NCI-H446 (cell line): ENCODE measurements at regions not wholly inside any gene's neighbourhood (a gene's known extent, or its start where the extent isn't known, plus 50 kb on each side); places are given as distances from the start of the nearest gene placed in this dataset.
"Not testable (repeated sequence)": the region's sequence is repeated elsewhere in the genome, so short reads cannot be mapped to it uniquely, and the experiment has no call there.

Source experiments
- DNase-seq, 2 experiments: peaks; one replicate each; lab custom pipeline; 2025; lab: John Stamatoyannopoulos, UW

DNA sequence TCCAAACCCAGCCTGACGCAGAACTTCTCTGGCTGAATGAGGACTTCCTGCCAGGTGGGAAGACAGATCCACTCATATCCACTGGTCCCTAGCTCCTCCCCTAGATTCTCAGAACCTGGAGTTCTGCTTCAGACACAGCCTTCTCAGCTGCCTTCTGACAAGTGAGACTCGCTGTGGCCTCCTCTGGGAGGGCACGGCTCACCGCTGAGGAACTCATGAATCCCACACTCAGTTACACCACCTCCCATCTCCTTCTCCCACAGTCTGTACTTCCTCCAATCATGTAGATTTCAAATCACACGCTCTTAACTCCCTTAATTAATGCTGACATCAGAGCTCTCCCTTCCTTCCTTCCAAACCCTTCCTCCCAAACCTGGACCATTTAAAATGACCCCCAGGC, 86.4 kb upstream of the TMEM45B start:
- DNase-seq, result no peak

DNA sequence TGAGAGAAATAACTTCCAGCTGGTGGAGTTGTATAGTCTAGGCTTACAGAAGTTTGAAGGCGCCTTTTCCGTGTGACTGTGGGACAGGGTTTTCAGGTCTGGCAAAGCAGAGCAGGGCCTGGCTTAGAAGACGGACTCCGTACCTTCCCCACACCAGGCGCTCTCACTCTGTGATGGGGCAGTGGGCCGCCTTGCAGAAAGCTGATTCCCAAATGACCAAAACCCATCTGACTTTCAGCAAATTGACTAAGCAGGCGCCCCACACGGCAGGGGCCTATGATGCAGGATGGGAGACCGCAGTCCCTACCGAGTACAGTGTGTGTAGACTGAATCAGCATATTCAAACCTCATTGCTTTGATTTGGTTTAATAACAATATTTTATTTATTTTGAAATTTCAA, 85.8 kb upstream of the TMEM45B start:
- DNase-seq, result no peak

DNA sequence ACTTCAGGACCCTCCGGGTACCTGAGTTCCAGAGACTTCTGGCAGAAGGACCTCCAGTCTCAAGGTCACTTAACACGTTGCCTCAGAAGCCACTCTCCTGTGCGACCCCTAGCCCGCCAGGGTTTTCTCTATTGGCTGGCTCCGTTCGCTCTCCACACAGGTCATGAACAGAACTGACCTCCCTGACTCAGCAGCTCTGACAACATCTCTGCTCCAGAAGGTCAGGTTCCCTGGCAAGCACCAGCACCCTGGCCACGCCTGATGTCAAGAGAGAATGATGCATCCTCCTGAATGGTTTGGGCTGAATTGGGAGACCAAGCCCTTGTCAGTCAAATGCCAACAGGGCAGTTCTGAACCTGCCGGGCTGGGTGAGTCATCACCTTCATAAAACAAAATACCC, 84.3 kb upstream of the TMEM45B start:
- no peak for DNase-seq

DNA sequence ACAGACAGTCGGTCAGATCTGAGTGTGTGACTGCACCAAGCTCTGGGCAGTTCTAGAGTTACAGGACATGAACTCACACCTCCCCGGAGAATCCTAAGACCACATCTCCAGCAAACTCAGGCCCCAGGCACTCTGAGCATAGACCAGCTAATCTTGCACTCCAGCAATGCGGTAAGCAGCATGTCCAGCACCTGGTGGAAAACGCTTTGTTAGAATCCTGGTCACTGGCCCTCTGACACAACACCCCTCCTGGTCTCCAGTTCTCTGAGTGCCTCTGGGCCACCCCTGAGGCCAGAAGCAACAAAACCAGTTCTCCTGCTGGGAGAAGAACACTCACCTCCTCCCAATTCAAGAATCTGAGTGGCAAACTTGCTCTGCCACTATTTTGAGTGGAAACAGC, 82.7 kb upstream of the TMEM45B start:
- no peak for DNase-seq

DNA sequence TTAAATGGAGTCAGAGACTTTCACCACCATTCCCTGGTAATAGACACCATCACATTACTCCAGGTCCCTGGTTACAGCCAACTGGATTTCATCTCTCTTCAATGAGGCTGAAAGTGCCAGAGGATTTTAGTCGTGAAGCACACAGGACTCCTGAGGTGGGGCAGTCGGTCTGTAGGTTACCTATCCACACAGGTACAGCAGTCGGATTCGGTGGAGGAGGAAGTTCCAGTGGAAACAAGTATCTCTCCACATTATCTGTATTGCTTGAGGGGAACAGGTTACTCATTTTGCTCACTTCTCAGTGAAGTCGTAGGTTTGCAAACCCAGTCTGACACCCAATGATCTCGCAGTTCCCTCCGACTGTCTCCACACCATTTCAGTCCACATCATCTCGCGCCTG, 82.3 kb upstream of the TMEM45B start:
- no peak for DNase-seq

DNA sequence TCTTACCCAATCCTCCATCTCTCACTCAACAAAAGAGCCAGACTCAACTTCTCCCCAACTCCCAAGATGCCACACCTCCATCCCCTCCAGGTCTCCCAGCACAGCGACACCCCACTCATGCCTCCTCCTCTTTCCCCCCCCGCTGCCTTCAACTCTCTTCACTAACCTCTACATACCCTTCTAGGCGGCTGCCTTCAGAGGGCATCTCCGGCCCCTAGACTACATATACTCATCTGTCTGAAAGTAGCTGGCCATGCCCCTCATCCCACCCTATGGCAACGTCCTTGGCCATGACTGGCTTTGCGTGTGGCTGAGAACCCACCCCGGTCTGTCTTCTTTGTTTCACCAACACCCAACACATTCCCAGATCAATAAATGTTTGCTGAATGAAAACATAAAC, 81.7 kb upstream of the TMEM45B start:
- no peak for DNase-seq

DNA sequence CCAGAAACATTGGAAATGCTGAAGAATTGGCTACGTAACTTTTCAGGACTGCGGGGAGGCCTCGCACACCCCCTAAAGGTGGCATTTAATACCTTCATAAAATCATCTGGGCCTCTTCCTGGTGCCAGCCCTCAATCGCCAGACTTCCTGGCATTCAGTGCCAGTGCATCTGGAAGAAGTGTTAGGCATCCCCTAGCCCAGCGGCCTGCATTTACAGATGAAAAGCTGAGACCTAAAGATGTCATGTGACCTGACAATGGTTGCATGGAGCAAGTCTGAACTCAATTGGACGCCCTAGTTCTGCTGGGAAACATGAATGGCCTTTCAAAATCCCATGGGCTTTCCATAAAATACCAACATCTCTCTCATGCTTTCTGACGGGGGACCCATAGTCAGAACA, 81.0 kb upstream of the TMEM45B start:
- no peak for DNase-seq

DNA sequence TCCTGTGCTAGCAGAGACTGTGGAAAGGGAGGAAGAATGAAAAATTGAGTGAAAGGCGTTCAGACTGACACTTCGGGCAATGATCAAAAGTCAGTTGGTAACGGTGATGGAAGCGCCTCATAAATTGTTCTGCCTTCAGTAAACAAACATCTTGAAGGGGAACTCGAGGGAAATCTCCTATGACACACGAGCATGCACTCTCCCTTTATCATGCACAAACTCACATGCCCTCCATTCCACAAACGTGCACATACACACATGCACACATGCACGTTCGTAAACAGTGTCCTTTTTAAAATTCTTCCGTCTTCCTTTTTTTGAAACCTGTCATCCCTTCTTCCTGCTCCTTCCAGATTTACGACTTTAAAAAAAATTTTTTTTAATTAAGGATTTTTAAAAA, 77.8 kb upstream of the TMEM45B start:
- DNase-seq, result no peak

DNA sequence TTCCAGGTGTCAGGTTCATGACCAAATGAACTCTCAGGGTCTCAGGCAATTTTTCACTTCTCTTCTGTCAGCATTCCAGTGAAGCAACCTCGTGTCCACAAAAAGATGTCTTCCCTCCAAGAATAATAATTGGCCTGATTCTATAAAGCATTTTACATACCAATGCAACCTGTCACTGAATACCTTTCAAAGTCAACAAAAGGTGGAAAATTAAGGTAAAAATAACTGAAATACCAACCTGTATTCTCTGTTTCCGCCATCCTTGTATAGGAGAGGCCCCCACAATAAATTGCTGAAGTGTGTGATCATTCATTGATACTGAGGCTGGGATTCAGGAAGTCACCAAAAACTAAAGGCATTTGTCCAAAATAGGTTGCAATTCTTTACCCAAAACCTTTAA, 77.4 kb upstream of the TMEM45B start:
- DNase-seq, result no peak

DNA sequence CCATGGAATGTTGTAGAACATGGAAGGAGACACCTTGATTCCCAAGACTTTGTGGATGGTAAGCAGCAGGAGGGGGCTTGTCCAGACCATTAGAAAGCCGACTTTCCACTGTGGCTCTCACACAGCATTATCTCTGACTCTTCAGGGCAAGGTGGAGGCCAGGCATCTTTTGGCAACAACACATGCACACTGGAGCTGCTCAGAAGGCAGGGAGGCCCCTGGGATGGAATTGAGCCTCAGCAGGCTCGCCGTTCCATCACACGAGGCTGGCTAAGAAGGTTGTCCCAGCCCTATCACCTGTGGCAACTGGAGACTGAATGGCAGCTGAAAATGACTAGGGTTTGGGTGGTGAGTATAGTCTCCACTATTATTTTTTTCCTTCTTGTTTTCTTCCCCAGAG, 76.3 kb upstream of the TMEM45B start:
- DNase-seq, result no peak

DNA sequence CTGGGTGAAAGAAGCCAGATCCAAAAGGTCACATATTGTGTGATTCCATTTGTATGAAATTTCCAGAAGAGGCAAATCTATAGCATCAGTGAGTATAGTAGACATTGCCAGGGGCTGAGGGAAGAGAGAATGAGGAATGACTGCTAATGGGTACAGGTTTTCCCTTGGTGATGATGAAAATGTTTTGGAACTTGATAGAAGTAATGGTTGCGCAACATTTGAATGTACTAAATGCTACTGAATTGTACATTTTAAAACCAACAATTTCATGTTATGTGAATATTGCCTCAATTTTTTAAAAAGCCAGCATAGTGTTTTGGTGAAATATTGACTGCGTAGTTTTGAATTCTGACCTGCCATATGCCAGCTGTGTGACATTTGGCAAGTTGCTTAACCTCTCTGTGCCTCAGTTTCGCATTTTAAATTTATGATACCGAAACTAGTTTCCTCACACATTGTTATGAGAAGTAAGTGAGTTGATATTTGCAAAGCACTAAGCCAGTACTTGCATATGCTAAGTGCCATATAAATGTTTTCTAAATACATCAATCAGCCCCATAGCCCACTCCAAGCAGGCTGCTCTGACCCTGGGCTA, 75.4 kb upstream of the TMEM45B start:
- DNase-seq, result no peak

DNA sequence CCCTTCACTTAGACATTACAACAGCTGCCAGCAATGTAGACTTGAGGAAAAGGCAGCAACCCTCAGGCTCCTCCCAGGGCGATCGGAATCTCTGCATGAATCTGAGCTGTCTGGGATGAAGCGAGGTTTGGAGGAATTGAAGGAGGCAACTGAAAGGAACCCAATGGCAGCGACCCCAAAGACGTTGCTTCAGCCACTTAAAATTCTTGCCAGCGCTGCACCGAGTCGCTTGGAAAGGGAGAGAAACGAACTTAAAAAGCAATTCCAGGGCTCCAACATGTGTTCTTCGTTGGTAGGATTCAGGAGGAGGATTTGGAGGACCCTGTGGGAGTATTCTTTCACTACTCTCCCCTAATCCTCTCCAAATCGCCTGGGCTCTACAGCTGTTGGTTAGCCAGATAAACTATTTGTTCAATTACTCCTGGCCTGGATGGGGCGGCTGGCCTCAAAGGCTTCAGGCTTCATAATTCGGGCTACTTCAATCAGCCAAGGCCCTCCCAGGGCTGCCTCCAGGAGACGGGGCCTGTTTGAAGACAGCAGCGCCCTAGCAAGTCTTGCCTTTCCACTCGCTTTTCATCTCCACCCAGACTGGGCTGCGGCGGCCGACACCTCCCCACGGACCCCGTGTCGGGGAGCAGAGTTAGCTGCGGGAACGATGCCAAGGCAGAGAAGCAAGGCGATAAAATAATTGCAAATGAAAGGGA, 72.4 kb upstream of the TMEM45B start:
- DNase-seq, result no peak

DNA sequence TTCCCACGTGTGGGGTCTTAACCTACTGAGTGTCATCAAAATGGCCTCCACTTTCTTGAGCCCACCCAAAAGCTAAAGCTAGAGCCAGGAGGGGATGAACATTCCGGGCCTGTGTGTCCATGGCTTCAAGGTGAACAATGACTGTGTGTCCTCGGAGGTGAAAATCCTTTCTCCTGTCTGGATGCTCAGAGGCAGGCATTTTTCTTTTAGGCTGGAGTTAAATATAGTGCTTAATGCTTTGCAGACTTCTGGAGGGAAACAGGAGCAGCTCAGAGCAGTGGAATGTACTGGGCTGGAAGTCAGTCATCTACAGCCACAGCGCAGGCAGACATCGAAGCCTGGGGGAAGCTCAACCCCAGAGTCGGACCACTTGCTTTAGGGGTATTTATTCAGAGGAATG, 68.6 kb upstream of the TMEM45B start:
- no peak for DNase-seq

DNA sequence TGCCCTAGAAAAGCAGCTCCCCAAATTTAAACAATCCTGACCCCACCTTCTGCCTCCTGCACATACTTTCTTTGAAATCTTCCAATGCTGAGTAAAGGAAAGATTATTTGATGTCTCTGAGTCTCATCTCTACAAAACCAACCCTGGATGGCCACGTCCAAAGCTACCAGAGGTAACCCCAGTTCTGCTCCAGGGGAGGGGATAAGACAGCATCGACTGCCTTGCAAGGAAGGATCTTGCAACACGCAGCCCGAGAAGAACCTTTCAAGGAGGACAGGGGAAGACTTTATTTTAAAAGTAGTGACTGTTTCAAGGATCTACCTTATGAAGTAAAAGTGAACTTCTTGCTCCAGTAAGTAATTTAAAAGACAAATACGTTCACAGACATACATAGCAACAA, 66.5 kb upstream of the TMEM45B start:
- no peak for DNase-seq

DNA sequence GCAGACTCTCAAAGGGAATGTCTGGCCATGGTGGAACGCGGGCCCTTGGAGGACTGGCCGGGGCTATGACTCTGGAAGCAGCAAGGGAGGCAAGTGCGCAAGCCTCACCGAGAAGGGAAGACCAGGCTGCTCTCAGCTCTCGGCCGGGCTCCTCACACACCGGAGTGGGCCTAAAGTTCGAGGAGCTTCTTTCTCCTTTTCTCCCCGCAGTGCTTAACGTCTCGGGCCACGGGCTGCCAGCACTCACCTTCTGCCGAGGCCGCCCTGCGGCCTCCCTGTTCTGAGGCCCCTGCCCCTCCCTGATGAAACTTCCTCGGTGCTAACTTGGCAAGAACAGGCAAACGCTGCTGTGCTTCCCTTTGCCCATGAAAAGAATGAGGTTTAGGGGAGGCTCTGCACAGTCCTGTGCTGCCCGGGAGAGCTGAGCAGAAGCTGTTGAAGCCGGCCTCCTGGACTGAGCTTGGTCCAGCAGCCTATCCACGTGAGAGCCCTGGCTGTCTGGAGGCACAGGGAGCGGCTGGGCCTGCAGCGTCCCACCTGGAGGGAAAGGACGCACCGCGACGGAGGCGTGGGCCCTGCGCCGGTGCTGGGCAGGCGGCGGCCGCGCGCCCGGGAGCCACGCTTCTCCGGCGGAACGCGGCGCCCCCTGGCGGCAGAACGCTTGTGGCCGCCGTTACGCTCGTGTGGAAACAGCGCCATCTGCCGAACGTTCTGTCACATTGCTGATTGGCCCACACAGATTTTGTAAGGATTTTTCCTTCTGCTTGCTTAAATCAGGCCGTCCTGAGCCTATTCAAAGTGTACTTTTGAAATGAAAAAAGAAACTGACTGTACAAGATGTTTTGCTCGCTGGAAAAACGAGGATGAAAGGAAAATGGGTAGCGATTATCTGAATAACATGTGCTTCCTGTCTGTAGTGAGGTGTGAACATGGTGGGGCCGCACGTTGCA, 65.0 kb upstream of the TMEM45B start:
- peak; percentile 18 to 76 for DNase-seq

DNA sequence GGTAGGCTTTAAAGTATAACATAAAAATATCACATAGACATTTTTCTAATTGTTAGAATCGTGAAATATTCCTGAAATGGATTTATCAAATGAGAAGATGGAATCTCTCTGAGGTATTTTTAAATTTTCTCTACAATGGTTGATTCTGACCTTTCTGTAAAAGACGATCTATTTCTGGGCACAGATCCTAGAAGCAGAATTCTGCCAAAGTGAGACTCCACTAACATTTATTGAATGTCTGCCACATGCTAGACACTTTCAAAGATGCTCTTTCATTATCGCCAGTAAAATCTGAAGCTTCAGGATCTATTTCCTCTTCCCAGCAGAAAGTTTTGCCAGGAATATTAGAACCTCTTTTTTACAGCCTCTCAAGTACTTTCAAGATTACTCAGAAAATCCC, 64.1 kb upstream of the TMEM45B start:
- no peak for DNase-seq

DNA sequence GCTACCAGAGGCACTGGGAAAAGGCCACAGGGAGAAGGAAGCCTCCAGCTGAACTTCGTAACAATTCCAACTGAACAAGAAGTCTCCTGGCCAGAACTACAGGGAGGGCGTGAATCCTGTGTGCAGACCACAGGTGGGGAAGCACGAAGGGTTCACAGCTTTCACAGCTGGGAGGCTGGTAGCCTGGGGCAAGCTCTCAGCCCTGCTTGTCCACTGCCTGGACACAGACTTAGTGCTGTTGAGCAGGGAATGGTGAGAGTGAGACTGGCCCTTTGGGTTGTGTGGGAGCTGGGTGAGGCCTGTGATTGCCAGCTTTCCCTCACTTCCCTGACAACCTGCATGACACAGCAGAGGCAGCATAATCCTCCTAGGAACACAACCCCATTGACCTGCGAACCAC, 52.1 kb upstream of the TMEM45B start:
- DNase-seq, result not testable (repeated sequence)

DNA sequence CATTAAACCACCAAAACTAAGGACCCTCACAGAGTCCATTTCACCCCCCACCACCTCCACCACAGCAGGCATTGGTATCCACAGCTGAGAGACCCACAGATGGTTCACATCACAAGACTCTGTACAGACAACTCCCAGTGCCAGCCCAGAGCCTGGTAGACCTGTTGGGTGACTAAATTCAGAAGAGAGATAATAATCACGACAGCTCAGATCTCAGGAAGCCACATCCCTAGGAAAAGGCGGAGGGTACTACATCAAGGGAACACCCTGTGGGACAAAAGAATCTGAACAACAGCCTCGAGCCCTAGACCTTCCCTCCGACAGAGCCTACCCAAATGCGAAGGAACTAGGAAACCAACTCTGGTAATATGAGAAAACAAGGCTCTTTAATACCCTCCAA, 51.4 kb upstream of the TMEM45B start:
- not testable (repeated sequence) for DNase-seq
